Pons (tissue), 1 donor: ENCODE measurements at regions not wholly inside any gene's neighbourhood (a gene's known extent, or its start where the extent isn't known, plus 50 kb on each side); places are given as distances from the start of the nearest gene placed in this dataset.

ENCODE experiments used
- DNase-seq: peaks from one replicate; pipeline ENCODE4 v3.0.0-alpha.2; 2016; ENCODE audit warnings: low spot score

DNA sequence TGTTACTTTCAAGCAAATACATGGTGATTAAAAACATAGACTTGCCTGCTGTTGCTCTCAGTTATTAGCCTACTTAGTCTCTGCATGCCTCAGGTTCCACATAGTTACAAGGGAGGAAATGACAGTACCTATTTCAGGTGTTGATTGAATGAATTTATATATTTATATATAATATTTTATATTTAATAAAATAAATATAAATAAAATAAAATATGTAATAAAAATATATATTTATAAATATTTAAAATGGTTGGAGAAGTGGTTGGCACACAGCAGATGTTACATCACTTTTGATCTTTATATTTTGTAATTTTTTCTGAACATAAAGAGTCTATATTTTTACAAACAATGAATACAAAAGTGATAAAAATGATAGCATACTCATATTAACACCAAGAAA is 716.0 kb upstream of the EYS start:
- no peak for DNase-seq

DNA sequence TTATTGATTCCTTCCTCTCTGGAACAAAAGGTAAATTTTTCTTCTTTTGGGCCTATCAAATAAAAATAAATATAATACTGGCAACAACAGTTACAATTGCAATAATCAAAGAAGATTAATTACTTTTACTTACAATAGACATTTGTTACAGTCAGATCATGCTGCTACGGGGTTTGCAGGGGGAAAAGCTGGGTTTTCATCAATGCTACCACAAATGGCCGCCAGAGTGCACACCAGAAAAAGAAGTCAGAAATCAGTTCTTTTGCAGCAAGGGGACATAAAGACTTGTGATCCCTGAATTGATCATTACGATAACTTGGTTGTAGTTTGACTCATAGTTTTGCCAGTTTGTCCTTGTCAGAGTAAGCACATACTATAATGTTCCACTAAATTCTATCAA is 714.5 kb upstream of the EYS start:
- DNase-seq: no peak

DNA sequence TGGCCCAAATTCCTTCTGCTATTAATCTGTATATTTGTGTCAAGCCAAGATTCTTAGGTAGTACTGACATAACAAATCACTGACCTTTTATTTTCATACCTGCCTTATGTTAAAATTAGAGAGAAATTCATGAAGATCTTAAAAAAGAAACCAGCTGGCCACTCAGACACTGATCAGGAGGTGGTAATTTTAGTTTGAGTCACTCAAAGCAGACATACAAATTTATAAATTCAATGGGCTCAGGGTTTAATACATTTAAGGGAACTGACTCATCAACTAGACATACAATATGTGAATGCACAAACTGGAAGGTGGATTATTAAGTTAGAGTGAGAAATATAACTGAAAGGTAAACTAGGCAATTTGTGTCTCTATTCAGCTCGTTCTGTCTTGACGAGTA is 711.9 kb upstream of the EYS start:
- no peak for DNase-seq

- no peak for DNase-seq
Measured at GRCh38 chr6:66403966-66404365, 696.9 kb upstream of the EYS start.

DNA sequence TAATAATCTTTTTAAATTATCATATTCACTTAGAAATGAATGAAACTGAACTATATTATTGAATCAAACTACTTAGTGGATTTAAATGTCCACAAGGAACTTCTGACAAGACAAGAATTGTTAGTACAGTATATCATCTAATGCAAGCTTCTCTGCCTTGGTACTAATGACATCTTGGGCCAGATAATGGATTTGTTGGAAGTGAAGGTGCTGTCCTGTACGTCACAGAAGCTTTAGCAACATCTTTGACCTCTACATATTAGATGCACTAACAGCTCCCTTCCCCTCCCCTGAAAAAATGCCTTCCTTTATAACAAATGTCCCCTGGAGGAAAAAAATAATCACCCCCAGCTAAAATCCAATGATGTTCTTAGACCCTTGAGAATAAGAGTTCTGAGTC is 695.8 kb upstream of the EYS start:
- DNase-seq: no peak

DNA sequence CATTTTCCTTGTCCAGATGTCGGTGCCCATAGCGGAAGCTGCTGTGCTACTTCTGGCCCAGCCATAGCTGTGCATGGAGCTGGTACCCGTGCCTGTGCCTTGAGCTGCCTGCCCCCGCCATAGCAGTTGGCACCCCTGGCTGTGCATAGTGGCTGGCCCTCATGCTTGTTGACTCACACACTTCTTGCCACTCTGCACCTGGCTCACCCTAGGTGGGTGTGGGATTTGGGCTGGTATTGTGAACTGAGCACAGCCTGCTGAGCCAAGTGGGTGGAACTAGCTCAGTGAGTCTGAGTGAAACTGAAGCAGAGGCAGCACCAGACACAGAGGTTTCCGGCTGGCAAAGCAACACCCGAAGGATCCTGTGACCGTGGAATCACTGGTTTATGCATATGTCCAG is 689.5 kb upstream of the EYS start:
- no peak for DNase-seq

- DNase-seq: no peak
Measured at GRCh38 chr6:66396145-66396544, 689.1 kb upstream of the EYS start.

- no peak for DNase-seq
Measured at GRCh38 chr6:66390393-66390792, 683.4 kb upstream of the EYS start.

DNA sequence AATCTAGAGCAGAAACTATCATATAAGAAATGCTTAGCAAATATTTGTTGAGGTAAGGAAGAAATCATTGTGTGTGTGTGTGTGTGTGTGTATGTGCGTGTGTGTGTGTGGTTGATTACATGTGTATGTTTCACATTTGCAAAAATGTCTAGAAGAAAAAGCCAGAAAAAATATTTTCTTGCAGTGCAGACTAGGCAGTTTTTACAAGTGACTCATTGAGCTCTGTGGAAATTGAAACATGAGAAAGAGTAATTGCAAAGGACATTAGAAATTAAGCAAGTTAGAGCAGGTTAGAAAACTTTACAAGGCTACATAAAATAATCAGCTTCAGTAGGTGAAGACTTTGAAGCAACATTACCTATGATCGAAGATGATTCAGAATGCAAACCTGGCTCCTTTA is 669.0 kb upstream of the EYS start:
- DNase-seq: no peak

GRCh38 chr6:66369407-66369806 is 662.4 kb upstream of the EYS start:
- no peak for DNase-seq

DNA sequence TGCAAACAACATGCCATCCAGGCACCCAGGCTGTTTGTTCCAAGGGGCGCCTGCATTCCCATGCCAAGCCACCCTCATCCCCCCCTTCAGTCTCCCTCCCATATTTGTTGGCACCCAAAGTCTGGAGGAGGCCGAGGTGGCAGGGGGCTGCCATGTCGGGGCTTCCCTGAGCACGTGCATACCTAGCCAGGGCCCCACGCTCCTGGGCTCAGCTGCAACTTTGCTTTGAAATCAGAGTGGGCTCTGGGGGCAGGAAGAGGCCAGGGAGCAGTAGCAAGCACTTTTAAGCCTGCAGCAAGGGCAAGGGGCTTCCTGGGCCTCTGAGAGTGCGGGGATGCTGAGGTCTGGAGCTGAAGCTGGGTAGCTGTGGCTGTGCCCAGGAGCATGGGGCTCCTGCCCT is 655.9 kb upstream of the EYS start:
- no peak for DNase-seq

DNA sequence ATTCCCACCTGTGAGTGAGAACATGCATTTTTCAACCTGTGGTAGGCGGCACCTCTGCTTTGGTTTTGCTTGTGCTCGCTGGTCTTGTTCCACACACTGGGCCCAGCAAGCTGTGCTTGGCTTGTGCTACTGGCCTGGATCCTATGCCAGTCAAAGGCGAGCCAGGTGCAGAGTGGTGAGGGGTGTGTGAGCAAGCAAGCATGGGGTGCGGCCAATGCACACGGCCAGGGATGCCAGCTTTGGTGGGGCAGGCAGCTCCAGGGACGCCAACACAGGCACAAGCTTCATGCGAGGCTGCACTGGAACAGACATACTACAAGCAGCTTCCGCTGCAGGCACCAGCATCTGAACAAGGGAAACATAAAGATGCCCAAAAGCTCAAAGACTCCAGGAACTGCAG is 654.9 kb upstream of the EYS start:
- no peak for DNase-seq

GRCh38 chr6:66357781-66358180 is 650.8 kb upstream of the EYS start:
- no peak for DNase-seq

GRCh38 chr6:66355471-66355870 is 648.4 kb upstream of the EYS start:
- no peak for DNase-seq

DNA sequence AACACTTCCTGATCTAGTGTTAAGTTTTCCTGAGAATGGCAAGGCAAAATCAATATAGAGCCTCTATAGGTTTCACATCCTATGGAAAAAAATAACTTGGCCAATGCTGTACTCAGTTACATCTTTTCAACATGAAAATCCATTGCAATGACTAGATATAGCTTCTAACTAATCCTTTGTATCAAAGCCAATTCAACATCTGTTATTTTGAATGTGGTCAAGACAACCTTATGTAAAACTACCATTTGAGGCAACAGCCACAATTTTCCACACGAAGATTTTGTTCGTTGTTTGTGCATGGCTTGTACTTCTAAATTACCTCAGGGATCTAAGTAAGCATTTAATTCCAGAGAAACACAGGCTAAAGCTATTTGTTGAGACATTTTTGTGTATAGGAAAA is 637.8 kb upstream of the EYS start:
- no peak for DNase-seq

DNA sequence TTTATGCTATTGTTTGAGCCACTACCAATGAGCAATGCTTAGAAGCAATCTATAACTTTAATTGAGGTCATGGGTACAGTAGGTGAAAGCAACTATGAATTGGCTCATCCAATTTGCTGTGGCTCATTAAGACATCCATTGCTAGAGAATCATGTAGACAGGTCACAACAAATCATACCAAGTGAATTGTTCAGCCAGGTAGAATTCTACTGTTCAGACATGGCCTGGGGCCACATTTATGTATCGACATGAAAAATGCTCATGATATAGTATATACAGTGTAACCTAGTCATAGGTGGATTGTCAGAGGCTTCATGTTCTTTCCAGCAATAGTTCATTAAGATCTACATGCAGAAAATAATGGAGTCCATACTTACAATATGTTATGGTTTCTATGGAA is 633.7 kb upstream of the EYS start:
- DNase-seq: no peak

GRCh38 chr6:66336176-66336575 is 629.1 kb upstream of the EYS start:
- no peak for DNase-seq

DNA sequence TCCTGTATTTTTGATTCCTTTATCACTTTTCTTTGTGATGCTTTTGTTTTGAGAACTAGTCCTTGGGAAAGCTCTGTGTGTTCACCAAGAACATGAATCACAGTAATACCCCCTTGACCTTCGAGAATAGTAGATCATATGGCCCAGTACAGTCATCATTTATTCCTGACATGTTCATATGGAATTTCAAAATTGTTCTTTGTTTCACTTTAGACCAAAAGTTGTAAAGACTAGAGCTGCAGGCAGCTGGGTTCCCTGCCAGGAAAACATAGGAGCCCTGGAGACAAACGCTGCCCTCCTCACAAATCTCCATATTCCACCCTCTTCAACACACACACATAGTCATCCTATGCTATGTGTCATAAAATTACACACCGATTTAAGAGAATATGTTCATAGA is 621.2 kb upstream of the EYS start:
- DNase-seq: no peak

GRCh38 chr6:66326228-66326627 is 619.2 kb upstream of the EYS start:
- no peak for DNase-seq

DNA sequence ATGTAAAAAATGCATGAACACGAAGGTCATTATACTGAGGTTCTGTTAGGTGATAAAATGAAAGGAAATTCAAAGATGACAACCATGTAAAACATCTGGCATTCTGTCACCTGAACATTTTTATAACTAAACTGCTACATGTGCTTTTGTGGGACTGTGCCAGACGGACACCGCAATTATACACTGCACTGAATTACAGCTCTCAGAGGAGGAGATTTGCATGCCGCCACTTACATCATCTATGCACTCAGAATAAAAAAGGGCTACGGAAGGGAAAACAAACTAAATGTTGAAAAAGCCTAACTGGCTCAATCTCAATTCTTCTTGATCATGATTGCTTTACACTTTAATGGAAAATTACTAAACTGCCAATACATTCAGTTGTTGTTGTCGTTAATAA is 614.0 kb upstream of the EYS start:
- no peak for DNase-seq

DNA sequence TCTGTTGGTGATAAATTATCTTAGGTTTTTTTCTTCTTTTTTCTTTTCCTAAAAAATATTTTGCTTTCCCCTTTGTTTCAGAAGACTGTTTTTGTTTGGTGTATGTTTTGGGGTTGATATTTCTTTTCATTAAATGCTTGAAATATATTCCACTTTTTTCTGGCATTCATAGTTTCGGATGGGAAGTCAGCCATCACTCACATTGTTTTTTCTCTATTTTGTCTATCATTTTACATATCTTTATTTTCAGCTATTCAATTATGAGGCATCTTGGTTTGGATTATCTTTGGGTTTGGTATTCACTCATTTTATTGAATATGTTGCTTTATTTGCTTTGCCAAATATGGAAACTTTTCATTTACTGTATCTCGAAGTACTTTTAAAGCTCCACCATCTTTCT is 600.5 kb upstream of the EYS start:
- no peak for DNase-seq

- DNase-seq: no peak
Measured at GRCh38 chr6:66291905-66292304, 584.9 kb upstream of the EYS start.

GRCh38 chr6:66289889-66290288 is 582.9 kb upstream of the EYS start:
- no peak for DNase-seq

DNA sequence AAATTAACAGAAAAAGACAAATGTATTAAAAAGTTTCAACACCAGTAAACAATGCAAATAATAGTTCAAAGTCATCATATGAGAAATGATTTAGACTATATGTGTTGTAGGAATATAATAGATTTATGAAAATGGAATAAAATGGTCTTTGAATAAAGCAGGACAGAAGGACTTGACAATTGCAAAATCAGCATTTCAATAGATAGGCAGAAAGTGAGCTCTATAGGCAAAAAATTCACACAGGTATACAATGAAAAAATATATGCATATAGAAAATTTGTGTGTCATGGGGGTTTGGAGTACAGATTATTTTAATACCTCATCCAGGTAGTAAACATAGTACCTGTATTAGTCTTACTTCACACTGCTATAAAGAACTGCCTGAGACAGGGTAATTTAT is 571.1 kb upstream of the EYS start:
- no peak for DNase-seq

DNA sequence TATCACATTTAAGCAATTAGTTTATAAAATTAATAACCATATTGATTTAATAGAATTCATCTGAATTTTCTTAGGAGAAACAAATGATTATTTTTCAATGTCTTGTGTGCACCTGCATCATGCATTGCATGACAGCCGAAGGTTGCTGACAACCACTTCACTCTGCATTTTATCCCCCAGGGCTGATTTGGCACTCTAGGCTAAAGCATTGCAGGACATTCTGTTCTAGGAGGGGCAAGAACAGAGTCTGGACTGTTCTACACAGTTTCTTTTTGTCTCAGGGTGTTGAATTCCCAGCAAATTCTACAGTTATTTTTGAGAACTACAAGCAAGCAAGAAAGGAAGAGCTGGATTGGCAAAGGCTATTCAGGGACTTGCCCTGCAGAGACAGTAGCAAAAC is 570.4 kb upstream of the EYS start:
- DNase-seq: no peak
